ENCODE measurements at regions not wholly inside any gene's neighbourhood (a gene's known extent, or its start where the extent isn't known, plus 50 kb on each side); places are given as distances from the start of the nearest gene placed in this dataset.

GRCh38 chr3:84126160-84126559, 832.6 kb upstream of the CADM2 start:
- TF ChIP-seq CTCF (conservative IDR thresholded peaks at IDR 0.05 in 1 of 2, IDR thresholded peaks at IDR 0.05 in 1 of 2; ENCODE audit: low read depth in 1 of 2, low read length in 2 of 2), result no peak

DNA sequence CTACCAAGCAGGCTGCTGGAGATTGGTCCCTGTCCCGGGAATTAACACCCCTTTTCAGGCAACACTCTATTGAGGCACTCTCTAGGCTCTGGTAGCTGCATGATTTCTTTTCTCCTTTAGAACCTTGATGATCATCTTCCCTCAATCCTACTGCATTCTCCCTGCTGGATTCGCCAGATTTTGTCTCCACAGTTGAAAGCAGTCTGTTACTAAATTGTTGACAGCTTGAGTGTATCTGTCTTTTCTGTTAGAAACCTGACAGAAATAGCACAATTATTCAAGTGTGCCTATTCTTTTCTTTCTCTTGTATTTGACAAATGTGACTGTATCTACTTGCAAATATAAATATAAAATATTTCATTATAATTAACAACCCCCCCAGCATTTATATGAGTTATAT, 830.8 kb upstream of the CADM2 start:
- no peak for DNase-seq (ENCODE audit: low read depth in 2 of 2)
- Histone ChIP-seq H3K9me3 (ENCODE audit: control insufficient read depth, insufficient read depth, low read depth, low read length) (no peaks in the 10 kb centered on the region), H3K4me1 (ENCODE audit: control insufficient read depth, extremely low read depth, insufficient read depth, low read length) (no peaks in the 10 kb centered on the region), H4K20me1 (ENCODE audit: control insufficient read depth, extremely low read depth, insufficient read depth, low read length) (no peaks in the 10 kb centered on the region), H3K4me3 (replicated peaks in 1 of 4; ENCODE audit: control extremely low read depth in 1 of 4, insufficient read depth in 1 of 4, low read depth in 3 of 4, low read length in 4 of 4) (no peak overlapping the region), H3K9ac (ENCODE audit: insufficient read depth, low read length) (no peak overlapping the region), H3K79me2 (ENCODE audit: control insufficient read depth, insufficient read depth, low read length) (no peaks in the 10 kb centered on the region), H2AFZ (ENCODE audit: low read length) (no peak overlapping the region), H3K27ac (ENCODE audit: insufficient read depth, low read length) (no peak overlapping the region), H3K27me3 (ENCODE audit: control insufficient read depth, insufficient read depth, low read length) (no peaks in the 10 kb centered on the region), H3K4me2 (ENCODE audit: extremely low read depth, insufficient read depth, low read length) (no peak overlapping the region), H3K36me3 (ENCODE audit: control insufficient read depth, insufficient read depth, low read length) (no peaks in the 10 kb centered on the region)
- TF ChIP-seq EZH2 (IDR thresholded peaks at IDR 0.05; ENCODE audit: low read length, missing control alignments) (no peak), CTCF (conservative IDR thresholded peaks at IDR 0.05 in 1 of 2, IDR thresholded peaks at IDR 0.05 in 1 of 2; ENCODE audit: low read depth in 1 of 2, low read length in 2 of 2) (no peak)

More at GRCh38 chr3:84126160-84126559, 832.6 kb upstream of the CADM2 start:
- Histone ChIP-seq H3K27me3 (ENCODE audit: control insufficient read depth, insufficient read depth, low read length) (no peaks in the 10 kb centered on the region), H4K20me1 (ENCODE audit: control insufficient read depth, extremely low read depth, insufficient read depth, low read length) (no peaks in the 10 kb centered on the region), H3K27ac (ENCODE audit: insufficient read depth, low read length) (no peak overlapping the region), H3K4me2 (ENCODE audit: extremely low read depth, insufficient read depth, low read length) (no peak overlapping the region), H3K9me3 (ENCODE audit: control insufficient read depth, insufficient read depth, low read depth, low read length) (no peaks in the 10 kb centered on the region), H3K4me3 (replicated peaks in 1 of 4; ENCODE audit: control extremely low read depth in 1 of 4, insufficient read depth in 1 of 4, low read depth in 3 of 4, low read length in 4 of 4) (no peak overlapping the region), H3K79me2 (ENCODE audit: control insufficient read depth, insufficient read depth, low read length) (no peaks in the 10 kb centered on the region), H2AFZ (ENCODE audit: low read length) (no peak overlapping the region), H3K9ac (ENCODE audit: insufficient read depth, low read length) (no peak overlapping the region), H3K4me1 (ENCODE audit: control insufficient read depth, extremely low read depth, insufficient read depth, low read length) (no peaks in the 10 kb centered on the region), H3K36me3 (ENCODE audit: control insufficient read depth, insufficient read depth, low read length) (no peaks in the 10 kb centered on the region)
- no peak for DNase-seq (ENCODE audit: low read depth in 2 of 2)

DNA sequence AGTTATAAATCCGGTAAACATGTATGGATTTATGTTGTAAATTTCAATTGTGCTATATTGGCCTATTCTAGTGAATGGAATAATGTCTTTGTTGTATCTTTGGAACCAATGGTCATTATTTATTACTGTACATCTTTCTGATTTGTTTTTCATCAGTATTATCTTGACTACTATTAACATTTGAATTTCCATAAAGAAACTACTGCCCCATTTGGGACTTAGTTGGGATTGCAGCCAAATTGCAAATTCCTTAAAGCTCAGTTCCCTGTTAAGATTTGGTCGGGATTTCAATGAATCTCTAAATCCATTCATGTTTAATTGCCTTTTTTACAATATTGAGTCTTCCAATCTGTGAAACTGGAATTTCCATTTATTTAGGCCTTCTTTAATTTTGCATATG, 822.4 kb upstream of the CADM2 start:
- Histone ChIP-seq H3K79me2 (ENCODE audit: control insufficient read depth, insufficient read depth, low read length) (no peaks in the 10 kb centered on the region), H3K9ac (ENCODE audit: insufficient read depth, low read length) (no peak overlapping the region), H3K4me2 (ENCODE audit: extremely low read depth, insufficient read depth, low read length) (no peak overlapping the region), H3K27ac (ENCODE audit: insufficient read depth, low read length) (no peak overlapping the region), H3K9me3 (ENCODE audit: control insufficient read depth, insufficient read depth, low read depth, low read length) (no peaks in the 10 kb centered on the region), H3K36me3 (ENCODE audit: control insufficient read depth, insufficient read depth, low read length) (no peaks in the 10 kb centered on the region), H4K20me1 (ENCODE audit: control insufficient read depth, extremely low read depth, insufficient read depth, low read length) (no peaks in the 10 kb centered on the region), H3K27me3 (ENCODE audit: control insufficient read depth, insufficient read depth, low read length) (no peaks in the 10 kb centered on the region), H2AFZ (ENCODE audit: low read length) (no peak overlapping the region), H3K4me3 (replicated peaks in 1 of 4; ENCODE audit: control extremely low read depth in 1 of 4, insufficient read depth in 1 of 4, low read depth in 3 of 4, low read length in 4 of 4) (no peak overlapping the region), H3K4me1 (ENCODE audit: control insufficient read depth, extremely low read depth, insufficient read depth, low read length) (no peaks in the 10 kb centered on the region)
- peak; percentile 0 to 2 for DNase-seq (ENCODE audit: low read depth in 2 of 2)
- no peak for TF ChIP-seq EZH2 (IDR thresholded peaks at IDR 0.05; ENCODE audit: low read length, missing control alignments)
- peak in 1 of 2 donors; percentile 4 for TF ChIP-seq CTCF (conservative IDR thresholded peaks at IDR 0.05 in 1 of 2, IDR thresholded peaks at IDR 0.05 in 1 of 2; ENCODE audit: low read depth in 1 of 2, low read length in 2 of 2)

Measured in fibroblast of lung (primary cell).